Superior temporal gyrus (tissue), 1 donor: ENCODE measurements at regions not wholly inside any gene's neighbourhood (a gene's known extent, or its start where the extent isn't known, plus 50 kb on each side); places are given as distances from the start of the nearest gene placed in this dataset.

Experiments used
- DNase-seq: peaks from one replicate; pipeline ENCODE4 v3.0.0-alpha.2; 2016; ENCODE audit errors: extremely low spot score

DNA sequence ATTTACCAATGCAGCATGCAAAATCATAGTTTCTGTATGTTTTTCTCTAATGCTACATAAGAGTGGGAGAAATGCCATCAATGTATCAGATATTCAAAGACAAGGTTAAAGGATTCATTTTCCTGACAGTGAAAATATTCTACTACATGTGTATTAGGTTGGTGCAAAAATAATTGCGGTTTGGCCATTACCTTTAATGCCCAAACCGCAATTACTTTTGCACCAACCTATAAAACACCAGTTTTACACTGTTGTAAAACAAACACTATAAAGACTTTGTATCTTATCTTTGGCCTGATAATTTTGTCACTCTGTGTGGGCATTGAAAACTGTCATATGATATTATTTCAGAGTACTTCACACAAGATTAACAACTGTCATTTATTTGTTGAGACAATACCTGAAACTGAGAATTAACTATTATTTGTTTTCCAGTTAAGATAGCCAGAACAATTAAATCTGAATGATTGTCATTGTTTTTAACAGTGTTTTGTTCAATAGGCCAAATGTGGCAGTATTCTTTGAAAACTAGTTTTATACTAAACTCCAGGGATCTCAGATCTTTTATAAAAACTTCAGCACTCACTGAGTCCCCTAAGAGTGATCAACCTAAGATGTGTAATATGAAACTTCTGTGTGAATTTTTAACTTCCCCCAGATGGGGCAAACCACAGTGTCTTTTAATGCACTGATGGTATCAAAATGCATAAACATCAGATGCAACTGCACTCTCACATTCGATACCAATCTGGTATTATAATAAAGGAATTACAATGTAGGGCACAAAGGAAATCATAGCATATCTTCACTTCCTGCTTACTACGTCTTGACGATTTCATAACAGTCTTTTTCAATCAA, 53.8 kb upstream of the FBN2 start:
- DNase-seq: no peak

DNA sequence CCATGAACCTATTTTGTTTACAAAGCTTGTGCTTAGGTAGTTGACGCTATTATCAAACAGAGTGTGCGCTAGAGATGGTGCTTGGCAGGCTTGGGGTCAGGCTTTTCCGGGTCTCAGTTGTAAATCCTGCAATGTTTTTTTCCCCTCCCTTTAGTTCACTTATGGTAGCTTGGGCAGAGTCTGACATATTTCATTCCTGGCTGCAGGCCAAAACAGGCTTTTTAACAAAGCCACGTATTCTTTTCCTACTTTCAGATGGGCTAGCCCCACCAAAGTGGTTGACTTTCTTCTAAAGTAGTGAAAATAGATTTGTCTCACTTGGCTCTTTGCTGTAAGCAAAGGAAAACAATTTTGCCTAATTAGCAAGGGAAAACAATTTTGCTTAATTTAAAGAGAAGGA, 58.0 kb upstream of the FBN2 start:
- DNase-seq: no peak

DNA sequence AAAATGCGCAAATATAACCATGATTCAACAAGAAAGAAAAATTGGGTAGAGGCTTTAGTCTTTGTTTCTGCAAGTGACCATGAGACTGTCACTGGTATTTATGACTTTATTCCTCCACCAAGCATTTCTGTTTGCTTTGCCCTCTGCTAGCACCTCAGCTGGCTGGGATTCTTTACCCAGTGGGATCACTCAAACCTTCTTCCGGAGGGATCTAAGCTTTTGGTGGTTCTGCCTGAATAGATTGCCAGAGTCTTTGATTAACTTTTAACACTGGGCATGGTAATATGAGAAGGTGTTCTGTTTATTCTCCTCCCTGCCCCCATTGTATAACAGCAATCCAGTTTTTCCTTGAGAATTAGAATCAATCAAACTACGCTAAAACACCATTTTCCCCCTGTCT, 59.1 kb upstream of the FBN2 start:
- no peak for DNase-seq

DNA sequence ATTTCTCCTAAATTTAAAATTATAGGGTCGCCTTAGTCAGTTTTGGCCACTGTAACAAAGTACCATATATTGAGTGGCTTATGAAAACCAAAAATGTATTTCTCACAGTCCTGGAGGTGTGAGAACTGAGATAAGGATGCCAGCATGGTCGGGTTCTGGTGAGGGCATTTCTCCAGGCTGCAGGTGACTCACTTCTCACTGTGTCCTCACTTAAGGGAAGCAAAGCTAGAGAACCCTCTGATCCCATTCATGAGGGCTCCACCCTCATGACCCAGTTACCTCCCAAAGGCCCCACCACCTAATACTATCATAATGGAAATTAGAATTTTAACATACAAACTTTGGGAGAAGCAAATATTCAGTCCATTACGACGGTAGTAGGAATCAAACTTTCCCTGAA, 75.1 kb upstream of the FBN2 start:
- no peak for DNase-seq

DNA sequence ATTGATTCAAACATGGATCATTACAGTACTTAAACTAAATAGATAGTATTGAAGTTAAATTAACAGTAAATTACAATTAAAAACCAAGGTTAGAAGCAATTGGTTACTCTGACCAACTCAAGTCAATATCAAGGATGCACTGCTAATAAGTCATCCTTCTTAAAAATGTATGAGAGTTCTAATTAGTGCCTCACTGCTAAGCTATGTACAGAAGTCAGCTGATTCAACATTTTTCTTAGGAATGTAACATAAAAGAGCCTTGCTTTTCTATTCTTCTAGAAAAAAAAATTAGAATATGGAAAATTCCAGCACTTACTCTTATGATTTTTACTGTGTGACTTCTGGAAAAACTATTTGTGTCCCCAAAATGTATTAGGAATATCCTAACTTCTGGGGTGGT, 75.7 kb upstream of the FBN2 start:
- DNase-seq: no peak

DNA sequence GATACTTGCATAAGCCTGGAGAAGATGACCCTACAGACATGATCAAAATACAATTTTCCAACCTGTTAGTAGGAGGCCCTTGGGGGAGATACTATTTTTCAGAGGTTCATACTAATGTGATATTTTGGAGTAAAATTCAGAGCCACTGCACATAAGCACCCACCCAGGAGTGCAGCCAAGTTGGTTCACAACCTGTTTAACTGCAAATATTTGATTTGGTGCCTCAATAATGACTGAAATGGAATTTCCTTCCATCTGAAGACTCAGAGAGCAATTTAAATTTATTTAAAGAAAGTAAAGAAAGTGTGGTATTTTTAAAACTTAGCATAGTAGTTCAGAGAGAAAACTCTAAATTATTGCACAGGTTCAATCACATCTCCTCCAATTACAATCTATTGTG, 77.5 kb upstream of the FBN2 start:
- DNase-seq: no peak

DNA sequence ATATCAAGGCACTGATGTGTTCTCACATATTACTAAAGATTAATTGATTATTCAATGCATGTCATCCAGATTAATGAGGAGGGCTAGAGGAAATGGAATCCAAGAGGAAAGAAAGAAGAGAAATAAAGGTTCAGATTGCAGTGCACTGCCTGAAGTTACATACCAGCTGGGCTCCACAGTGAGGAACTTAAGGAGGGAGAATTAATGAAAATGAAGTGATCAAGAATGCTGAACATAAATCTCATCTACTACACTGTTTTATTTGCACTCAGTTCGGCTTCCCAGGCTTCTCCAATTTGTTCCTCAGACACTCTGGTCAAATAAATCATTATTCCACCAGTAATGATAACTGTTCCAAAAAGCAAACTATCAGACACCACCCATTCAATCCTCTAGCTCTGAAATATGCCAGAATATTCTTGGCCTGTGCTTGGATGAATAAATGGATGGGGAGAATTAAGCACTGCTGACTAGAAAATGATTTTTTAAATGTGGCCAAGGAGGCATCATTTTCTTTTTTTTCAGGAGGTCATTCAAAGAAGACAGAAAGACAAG, 88.6 kb upstream of the FBN2 start:
- no peak for DNase-seq

DNA sequence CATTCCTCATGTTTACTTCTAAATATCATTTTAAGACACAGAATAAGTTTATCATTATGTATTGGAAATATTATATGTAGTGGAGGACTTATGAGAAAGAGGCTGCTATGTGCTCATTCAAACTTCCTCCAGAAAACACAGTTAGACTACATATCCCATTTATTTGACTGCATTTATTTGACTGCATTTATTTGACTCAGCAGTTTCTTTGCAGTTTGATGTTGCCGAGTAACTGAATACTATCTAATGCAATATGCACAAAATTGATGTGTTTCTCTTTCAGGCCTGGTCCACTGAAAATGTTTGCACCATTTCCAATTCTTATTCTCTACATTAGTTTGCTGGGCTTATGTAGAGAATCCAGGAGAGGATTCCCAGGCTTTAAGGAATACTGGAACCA, 89.9 kb upstream of the FBN2 start:
- no peak for DNase-seq

DNA sequence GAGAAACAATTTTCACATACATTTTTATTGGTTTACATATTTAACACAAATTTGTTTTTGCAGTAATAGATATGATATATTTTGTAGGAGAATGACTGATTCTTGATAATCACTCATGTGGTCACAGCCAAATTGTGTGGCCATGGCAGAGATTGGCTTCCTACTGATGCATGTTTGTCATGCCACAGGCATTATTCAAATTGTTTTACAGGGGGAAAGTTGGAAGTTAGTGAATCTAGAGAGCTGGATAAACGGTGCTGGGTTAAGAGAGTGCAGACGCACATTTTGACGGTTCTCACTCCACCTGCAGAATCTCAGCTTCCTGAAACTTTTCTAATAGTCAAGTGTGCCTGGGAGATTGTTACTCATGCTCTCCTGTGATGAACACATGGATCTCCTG, 91.1 kb upstream of the FBN2 start:
- DNase-seq: no peak

DNA sequence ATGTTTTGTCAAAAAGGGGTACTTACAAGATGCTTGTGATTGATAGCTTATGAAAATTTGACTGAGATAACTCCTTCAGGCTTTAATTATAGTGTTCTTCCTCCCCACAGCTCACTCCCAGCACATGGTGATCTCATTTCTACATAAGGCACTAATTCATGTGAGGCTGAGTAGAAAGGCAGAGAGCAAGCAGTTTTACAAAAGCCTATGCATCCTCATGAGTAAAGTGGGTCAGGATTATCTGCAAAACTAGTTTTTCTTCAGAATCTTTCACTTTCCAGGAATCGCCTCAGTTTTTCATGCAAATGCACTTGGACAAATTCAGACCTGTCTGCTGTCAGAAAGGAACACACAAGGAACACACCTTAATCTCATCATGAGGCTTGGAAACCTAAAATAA, 92.1 kb upstream of the FBN2 start:
- DNase-seq: no peak

DNA sequence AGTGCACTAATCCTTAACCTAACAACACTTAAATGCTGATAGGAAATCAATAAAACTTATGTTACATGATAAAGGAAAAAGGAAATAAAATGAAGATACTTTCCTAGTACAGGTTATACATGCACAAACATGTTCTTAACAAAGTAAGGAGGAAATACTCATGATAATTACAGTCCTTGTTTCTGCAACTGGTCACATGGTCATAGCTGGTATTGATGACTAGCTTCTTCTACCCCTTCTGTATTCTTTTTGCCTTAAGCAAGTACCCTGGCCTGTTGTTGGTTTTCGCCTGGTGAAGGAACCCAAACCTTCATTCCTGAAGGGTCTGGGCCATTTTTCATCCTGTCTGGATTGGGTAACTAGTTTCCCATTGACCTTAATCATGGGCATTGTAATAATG, 93.7 kb upstream of the FBN2 start:
- no peak for DNase-seq

DNA sequence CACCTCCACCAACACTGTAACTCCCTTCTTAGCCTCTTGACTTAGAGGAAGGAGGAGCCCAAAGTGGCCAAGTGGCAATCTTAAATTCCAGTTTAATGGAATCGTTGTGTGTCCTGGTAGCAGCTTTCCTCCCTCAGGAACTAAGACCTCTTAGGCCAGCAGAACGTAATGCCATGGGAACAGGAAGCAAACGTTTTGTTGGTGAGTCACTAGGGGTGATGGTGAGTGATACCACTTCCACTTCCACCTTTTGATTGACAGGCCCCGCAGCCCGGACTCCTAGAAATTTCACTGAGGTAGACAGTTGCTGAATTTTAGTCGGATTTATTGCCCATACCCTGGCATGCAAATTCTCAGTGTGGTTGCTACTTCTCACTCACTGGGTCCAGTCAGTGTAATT, 94.2 kb upstream of the FBN2 start:
- DNase-seq: no peak

DNA sequence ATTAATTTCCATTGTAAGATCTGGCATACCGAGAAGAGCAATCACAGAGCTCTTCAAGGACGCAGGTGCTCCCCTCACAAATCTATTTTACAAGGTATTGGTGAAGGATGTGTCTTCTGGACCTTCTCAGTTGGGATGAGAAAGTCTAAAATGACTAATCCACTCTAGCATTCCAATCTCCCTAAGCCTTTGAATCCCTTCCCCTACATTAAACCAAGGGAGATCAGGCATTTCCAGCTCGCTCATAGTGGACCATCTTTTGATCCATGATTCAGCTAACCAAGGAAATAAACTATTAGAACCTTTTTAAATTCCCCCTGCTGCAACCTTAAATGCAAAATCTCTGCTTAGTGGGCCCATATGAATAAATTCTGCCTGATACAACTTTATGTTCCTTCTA, 95.9 kb upstream of the FBN2 start:
- DNase-seq: no peak

DNA sequence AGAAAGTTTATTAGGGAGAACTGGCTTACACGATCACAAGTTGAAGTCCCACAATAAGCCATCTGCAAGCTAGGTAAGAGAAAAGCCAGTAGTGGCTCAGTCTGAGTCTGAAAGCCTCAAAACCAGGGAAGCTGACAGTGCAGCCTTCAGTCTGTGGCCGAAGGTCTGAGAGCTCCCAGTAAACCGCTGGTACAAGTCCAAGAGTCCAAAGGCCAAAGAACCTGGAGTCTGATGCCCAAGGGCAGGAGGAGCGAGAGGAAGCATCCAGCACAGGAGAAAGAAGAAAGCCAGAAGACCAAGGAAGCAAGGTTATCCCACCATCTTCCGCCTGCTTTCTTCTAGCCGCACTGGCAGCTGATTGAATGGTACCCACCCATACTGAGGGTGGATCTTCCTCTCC, 97.3 kb upstream of the FBN2 start:
- no peak for DNase-seq

DNA sequence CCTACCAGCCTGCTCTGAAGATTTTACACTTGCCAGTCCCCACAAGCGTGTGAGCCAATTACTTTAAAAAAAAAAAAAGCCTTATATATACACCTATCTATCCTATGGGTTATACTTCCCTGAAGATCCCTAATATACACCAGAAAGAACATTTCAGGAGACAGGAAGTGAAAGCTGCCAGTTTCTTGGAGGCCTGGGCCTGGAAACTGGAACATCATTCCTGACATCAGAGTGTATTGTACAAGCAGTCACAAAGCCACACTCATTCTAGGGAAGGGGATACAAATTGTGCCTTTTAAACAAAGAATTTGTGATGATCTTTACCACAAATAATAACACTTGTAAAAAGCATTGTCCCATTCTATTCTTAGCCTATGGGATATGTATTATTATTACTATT, 98.3 kb upstream of the FBN2 start:
- DNase-seq: no peak

DNA sequence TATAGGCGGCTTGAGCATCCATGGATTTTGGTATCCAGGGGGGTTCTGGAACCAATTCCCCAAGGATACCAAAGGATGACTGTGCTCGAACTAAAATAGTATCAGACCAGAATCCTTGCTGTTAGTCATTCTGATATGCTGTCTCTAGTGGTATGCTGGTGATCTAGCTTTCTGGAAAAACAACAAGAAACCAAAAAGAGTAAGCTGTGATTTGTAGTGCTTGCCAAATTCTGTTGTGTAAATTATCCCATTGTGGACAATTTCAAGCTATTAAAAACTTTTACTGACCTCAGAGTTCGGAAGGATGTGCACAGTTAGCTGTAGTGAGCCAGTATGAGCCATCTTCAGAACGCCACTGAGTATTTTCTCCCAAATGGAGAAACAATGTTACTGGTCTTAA, 99.0 kb upstream of the FBN2 start:
- no peak for DNase-seq

DNA sequence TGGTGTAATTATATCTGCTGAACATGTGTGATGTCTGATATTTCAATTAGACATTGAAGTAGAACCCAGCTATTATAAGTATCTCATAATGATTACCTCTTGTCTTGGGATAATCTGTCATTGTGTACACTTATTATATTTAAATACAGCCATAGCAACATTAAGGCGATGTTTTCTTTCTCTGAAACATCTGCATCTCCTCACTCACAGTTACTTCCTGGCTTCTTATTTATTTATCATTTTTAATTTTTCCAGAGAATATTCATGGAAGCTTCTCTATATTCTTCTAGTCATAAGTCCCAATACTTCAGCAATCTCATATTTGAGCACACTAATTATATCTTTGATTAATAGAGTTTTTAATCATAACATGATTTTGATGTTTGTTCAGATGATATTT, 103.8 kb upstream of the FBN2 start:
- DNase-seq: no peak

DNA sequence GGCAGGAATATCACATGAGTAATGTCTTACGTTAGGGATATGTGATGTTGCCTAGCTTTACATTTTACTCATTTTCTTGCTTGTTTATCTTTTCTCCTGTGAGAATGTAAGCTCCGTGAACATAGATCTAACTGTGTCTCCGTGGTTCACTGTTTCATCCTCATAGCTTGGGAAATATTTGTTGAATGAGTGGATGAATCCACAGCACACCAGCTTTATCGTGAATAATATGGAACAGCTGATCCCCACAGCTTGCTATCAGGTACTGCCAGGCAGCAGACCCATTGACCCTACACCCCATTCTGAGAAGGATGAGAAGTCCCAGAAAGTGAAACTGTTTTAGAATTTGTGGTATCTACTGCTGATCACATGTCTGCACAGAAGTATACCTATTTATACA, 106.8 kb upstream of the FBN2 start:
- no peak for DNase-seq

DNA sequence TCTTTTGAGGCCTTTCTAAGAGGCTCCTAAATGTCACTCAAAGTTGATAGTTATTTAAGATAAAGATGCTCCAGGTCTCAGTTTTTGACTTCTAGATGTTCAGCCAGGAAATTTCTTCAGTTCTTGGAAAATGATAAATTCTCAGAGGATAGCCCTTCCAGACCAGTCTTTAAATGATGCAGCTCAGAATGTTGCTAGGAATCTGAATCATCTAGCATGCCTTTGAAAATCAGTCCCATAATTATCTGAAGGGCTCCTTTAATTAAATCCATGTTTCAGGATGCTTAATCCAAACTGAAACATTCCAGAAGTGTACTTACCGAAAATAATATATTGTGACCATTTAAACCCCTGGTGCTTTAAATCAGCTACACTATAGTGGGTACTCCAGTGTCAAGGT, 107.5 kb upstream of the FBN2 start:
- DNase-seq: no peak

DNA sequence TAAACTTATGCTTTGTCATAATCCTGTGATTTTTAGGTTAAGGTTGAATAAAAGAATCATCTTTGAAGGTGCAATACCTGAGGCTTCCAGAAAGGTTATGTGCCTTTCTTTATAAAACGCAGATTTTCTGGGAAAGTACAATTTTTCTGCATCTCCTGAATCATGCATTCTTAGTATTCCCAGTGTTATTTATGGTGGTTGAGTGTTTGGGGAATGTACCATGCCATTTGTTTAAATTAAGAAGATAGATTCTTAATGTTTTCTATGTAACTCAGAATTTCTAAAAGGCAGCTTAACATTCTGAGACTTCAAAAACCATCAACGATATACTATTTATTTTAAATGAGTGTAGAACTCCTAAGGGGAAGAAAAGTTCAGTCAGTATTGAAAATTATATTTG, 108.1 kb upstream of the FBN2 start:
- DNase-seq: no peak

DNA sequence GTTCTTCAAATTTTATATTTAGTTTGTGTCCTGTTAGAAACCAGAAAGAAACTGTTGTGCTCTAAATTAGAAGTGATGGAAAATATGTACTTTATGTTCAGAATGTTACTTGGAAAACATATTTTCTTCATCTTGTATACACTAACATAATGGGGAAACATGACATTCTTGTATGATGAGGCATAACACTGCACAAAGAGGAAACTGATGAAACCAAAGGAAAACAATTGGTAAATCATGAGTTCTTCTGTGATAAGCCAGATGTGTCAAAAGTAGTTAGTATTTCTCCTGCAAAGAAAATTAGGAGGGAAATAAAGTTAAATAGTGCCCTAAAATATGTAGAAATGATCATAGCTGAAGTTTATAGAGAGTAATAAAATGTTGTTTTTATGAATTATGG, 111.1 kb upstream of the FBN2 start:
- DNase-seq: no peak

DNA sequence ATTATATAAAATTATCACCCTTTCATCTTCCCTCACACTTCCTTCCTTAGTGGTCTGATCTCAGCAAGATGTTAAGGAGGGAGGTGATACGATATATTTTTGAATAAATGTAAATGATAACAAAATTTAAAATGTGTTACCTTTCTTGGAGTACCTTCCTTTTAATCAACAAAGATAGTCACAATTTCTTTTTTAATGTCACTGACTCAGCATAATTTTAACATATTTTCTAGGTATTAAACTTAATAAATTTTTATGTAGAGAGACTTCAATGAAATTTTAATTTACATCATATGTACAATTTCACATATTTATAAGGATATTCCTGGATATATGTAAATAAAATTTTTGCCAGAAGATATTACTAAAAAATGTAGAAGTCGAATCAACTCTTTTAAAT, 125.0 kb upstream of the FBN2 start:
- DNase-seq: no peak

DNA sequence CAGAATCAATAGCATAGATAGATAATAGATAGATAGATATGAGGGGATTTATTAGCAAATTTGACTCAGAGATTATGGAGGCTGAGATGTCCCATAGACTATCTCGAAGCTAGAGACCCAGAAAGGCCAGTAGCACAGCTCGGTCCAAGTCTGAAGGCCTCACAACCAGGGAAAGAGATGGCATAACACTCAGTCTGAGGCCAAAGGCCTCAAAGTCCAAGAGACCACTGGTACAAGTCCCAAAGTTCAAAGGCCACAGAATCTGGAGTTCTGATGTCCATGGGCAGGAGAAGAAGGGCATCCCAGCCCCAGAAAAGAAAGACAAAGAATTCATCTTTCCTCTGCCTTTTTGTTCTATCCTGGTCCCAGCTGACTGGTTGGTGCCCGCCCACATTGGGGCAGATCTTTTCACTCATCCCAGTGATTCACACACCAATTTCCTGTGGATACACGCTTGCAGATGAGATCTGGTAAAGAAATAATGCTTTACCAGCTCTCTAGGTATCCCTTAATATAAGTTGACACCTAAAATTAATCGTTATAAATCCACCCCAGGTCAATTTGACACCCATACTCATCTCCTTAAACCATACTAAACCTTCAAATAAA, 127.8 kb upstream of the FBN2 start:
- DNase-seq: no peak

DNA sequence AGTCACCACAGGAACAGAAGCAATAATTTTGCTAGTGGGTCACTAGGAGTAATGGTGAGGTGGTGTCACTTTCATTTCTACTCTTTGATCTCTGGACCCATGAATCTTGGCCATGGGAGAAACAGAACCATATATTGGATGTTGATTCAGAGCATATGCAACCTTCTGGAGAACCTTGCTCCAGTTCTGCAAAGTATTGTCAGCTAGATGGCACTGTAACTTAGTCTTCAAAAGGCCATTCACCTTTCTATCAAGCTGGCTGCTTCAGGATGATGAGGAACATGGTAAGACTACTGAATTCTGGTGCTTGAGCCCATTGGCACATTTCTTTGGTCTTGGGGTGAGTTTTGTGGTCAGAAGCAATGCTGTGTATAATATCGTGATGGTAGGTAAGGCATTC, 129.1 kb upstream of the FBN2 start:
- DNase-seq: peak; percentile 29
